Stomach (tissue), 8 donors: ENCODE measurements at regions not wholly inside any gene's neighbourhood (a gene's known extent, or its start where the extent isn't known, plus 50 kb on each side); places are given as distances from the start of the nearest gene placed in this dataset.
A peak's percentile ranks its signal among the peaks of the same experiment; 100 is the strongest.

Source experiments
- DNase-seq, 2 donors: peaks; one replicate each; pipeline versions ENCODE4 v3.0.0 to v3.0.0-alpha.2; 2013 to 2019
- H3K27ac ChIP-seq, 5 donors: fragments of 200-600 bp in 4 of 5; sonication (generic) in 4 of 5; one replicate each; pipeline ENCODE4 v1.5.1; 2013 to 2019; ENCODE audit warnings: mild to moderate bottlenecking in 1 of 5, moderate library complexity in 1 of 5
- H3K27me3 ChIP-seq, 3 donors: fragments of 200-600 bp; sonication (generic); one replicate each; pipeline ENCODE4 v1.5.1; 2017 to 2019; ENCODE audit warnings: mixed run types in 1 of 3
- H3K36me3 ChIP-seq, 4 donors: fragments of 200-600 bp; sonication (generic); 1 replicate in 3 of 4; 2 replicates in 1 of 4; pipeline ENCODE4 v1.5.1; 2016 to 2019
- H3K4me1 ChIP-seq, 4 donors: fragments of 200-600 bp; sonication (generic); one replicate each; pipeline ENCODE4 v1.5.1; 2016 to 2019
- H3K4me3 ChIP-seq, 4 donors: fragments of 200-600 bp; sonication (generic) in 3 of 4; one replicate each; pipeline ENCODE4 v1.5.1; 2016 to 2019; ENCODE audit warnings: mild to moderate bottlenecking in 1 of 4
- H3K9me3 ChIP-seq, 4 donors: fragments of 200-600 bp; sonication (generic); one replicate each; pipeline ENCODE4 v1.5.1; 2016 to 2019
- CTCF ChIP-seq, 7 experiments: fragments of 450-650 bp in 4 of 7; fragments of 200-600 bp in 3 of 7; sonication (generic) in 3 of 7; IDR thresholded peaks; one replicate each; pipeline ENCODE4 v1.5.1; 2016 to 2019; ENCODE audit warnings: antibody characterized with exemption in 7 of 7, control low read depth in 2 of 7, mild to moderate bottlenecking in 1 of 7
- EP300 ChIP-seq: sonication (generic); formaldehyde crosslinking; IDR thresholded peaks from one replicate; pipeline ENCODE4 v1.6.1; 2017; ENCODE audit warnings: antibody characterized with exemption
- POLR2A ChIP-seq, 4 donors: fragments of 450-650 bp; IDR thresholded peaks; one replicate each; pipeline ENCODE4 v1.6.1; 2016; ENCODE audit warnings: antibody characterized with exemption in 4 of 4, control low read depth in 2 of 4, mild to moderate bottlenecking in 1 of 4, moderate library complexity in 1 of 4
- POLR2AphosphoS5 ChIP-seq, 3 donors: sonication (generic); formaldehyde crosslinking; IDR thresholded peaks; one replicate each; pipeline ENCODE4 v1.6.1; 2016; ENCODE audit warnings: antibody characterized with exemption in 3 of 3
- WGBS, 5 donors: extraction: QIAGEN DNeasy Blood & Tissue Kit in 3 of 5; methylation state at CpG; one replicate each; pipeline versions ENCODE4 v1.1.5 to v1.1.7; 2013 to 2018; 5-methylcytosine and 5-hydroxymethylcytosine counted together
- intact Hi-C: fragments of 100-400 bp; cut with DNase I; formaldehyde crosslinking; loops from one replicate; pipeline ENCODE4 v1.15.1; 2023; ENCODE audit warnings: low total_unique reads
- donor health status: healthy with polysubstance abuse.
- donor health status: Bipolar disorder and iron deficiency.
- donor health status: healthy.

- 72 to 80% (median 77%) methylated on average over 5 of the region's 5 CpGs for WGBS, 5 donors
- TF ChIP-seq POLR2AphosphoS5 (IDR thresholded peaks at IDR 0.05) (no peak), EP300 (no peak)
- no peaks in the 10 kb centered on the region for H3K27me3 ChIP-seq
- H3K4me1 ChIP-seq, result no peaks in the 10 kb centered on the region
- H3K27ac ChIP-seq, result no peak overlapping the region
- no peaks in the 10 kb centered on the region for H3K36me3 ChIP-seq
- DNase-seq, result no peak
- intact Hi-C loops, result no loop called here
- no peaks in the 10 kb centered on the region for H3K9me3 ChIP-seq
- no peak overlapping the region for H3K4me3 ChIP-seq
Observed at GRCh38 chr13:65650321-65650720, 1579.8 kb downstream of the PCDH9 start.

GRCh38 chr13:65642996-65643395 is 1587.1 kb downstream of the PCDH9 start:
- Histone ChIP-seq H3K27me3 (no peaks in the 10 kb centered on the region), H3K27ac (no peak overlapping the region), H3K4me1 (no peaks in the 10 kb centered on the region), H3K9me3 (no peaks in the 10 kb centered on the region), H3K4me3 (no peak overlapping the region), H3K36me3 (no peaks in the 10 kb centered on the region)
- DNase-seq, result no peak
- TF ChIP-seq POLR2A (IDR thresholded peaks at IDR 0.05) (no peak), CTCF (IDR thresholded peaks at IDR 0.05) (no peak)
- 64 to 75% (median 69%) methylated on average over 4 of the region's 4 CpGs for WGBS, 5 donors
- intact Hi-C loops, result no loop called here

- intact Hi-C loops, result no loop called here
- Histone ChIP-seq H3K4me1 (no peaks in the 10 kb centered on the region), H3K27ac (no peak overlapping the region), H3K27me3 (no peaks in the 10 kb centered on the region), H3K4me3 (no peak overlapping the region), H3K36me3 (no peaks in the 10 kb centered on the region), H3K9me3 (no peaks in the 10 kb centered on the region)
- TF ChIP-seq EP300, result no peak
- no peak for TF ChIP-seq POLR2AphosphoS5 (IDR thresholded peaks at IDR 0.05)
- no peak for TF ChIP-seq CTCF (IDR thresholded peaks at IDR 0.05)
- TF ChIP-seq POLR2A (IDR thresholded peaks at IDR 0.05), result no peak
- DNase-seq, result no peak
Observed at GRCh38 chr13:65642301-65642700, 1587.8 kb downstream of the PCDH9 start.

- TF ChIP-seq POLR2AphosphoS5 (IDR thresholded peaks at IDR 0.05) (no peak), CTCF (IDR thresholded peaks at IDR 0.05) (peak in 5 of 7 experiments; percentile 16 to 53 (median 48)), EP300 (no peak), POLR2A (IDR thresholded peaks at IDR 0.05) (no peak)
- H3K36me3 ChIP-seq, result no peaks in the 10 kb centered on the region
- H3K4me1 ChIP-seq, result no peaks in the 10 kb centered on the region
- DNase-seq, result peak in 1 of 2 donors; percentile 43
- no peaks in the 10 kb centered on the region for H3K27me3 ChIP-seq
- H3K9me3 ChIP-seq, result no peaks in the 10 kb centered on the region
- H3K4me3 ChIP-seq, result no peak overlapping the region
- no peak overlapping the region for H3K27ac ChIP-seq
- intact Hi-C loops, result no loop called here
- 13 to 25% (median 18%) methylated on average over 2 of the region's 2 CpGs for WGBS, 5 donors
Observed at GRCh38 chr13:65638572-65639168, 1591.5 kb downstream of the PCDH9 start.

GRCh38 chr13:65633806-65634205 is 1596.3 kb downstream of the PCDH9 start:
- no peak overlapping the region for H3K4me3 ChIP-seq
- intact Hi-C loops, result no loop called here
- H3K9me3 ChIP-seq, result no peaks in the 10 kb centered on the region
- 64 to 83% (median 68%) methylated on average over 1 of the region's 1 CpG for WGBS, 5 donors
- no peak for DNase-seq
- no peaks in the 10 kb centered on the region for H3K4me1 ChIP-seq
- no peak overlapping the region for H3K27ac ChIP-seq
- no peak for TF ChIP-seq CTCF (IDR thresholded peaks at IDR 0.05)
- H3K36me3 ChIP-seq, result no peaks in the 10 kb centered on the region
- H3K27me3 ChIP-seq, result no peaks in the 10 kb centered on the region
